K562 (cell line): ENCODE measurements at regions not wholly inside any gene's neighbourhood (a gene's known extent, or its start where the extent isn't known, plus 50 kb on each side); places are given as distances from the start of the nearest gene placed in this dataset.
A peak's percentile ranks its signal among the peaks of the same experiment; 100 is the strongest.

ENCODE experiments used
- ATAC-seq: fragments of 200-7000 bp; cut with Tn5 transposase; 3 replicates; pipeline ENCODE4 v1.9.1; 2020; ENCODE audit warnings: moderate library complexity
- BruUV-seq: library from RNA; stranded (reverse); fragments of 400-500 nt; replicated peaks from 2 replicates; lab custom pipeline; 2021; lab: Mats Ljungman, UMichigan
- CTCF ChIA-PET: fragments of 300-600 bp; formaldehyde crosslinking; extraction: SDS; loops from one replicate; lab custom pipeline; 2021; ENCODE audit warnings: low intra/inter-chr PET ratio; lab: Yijun Ruan, JAX
- POLR2A ChIA-PET: fragments of 300-600, 350-650 bp; sonication (Branson Sonifier 250); formaldehyde crosslinking; extraction: SDS; loops from one replicate; lab custom pipeline; 2021; ENCODE audit warnings: antibody characterized with exemption, inconsistent platforms; lab: Yijun Ruan, JAX
- DNase-seq, 4 experiments: peaks; one replicate each; pipeline versions ENCODE4 v3.0.0 to v3.0.0-alpha.2; 2011 to 2018; ENCODE audit warnings: low spot score in 3 of 4, mixed read lengths in 3 of 4; ENCODE audit errors: extremely low read depth in 1 of 4
- FAIRE-seq: peaks from 2 replicates; lab custom pipeline; 2011; peaks lifted over from hg19 to GRCh38; lab: Jason Lieb, UNC
- H2AFZ ChIP-seq: 2 replicates; pipeline ENCODE4 v1.6.0; 2011; ENCODE audit warnings: low read depth, low read length, control low read depth, inconsistent platforms
- H3K27ac ChIP-seq: fragments of 200-600 bp; 3 replicates; pipeline ENCODE4 v1.8.0; 2011; ENCODE audit warnings: low read depth, mild to moderate bottlenecking, control low read depth, inconsistent platforms, low read length, moderate library complexity, mixed read lengths; ENCODE audit errors: extremely low read depth
- H3K27me3 ChIP-seq, 2 experiments: fragments of 300-600 bp in 1 of 2; 2 replicates in 1 of 2; 3 replicates in 1 of 2; pipeline versions ENCODE4 v1.6.0 to v1.8.0; 2011; ENCODE audit warnings: inconsistent platforms in 2 of 2, low read length in 2 of 2, mild to moderate bottlenecking in 1 of 2, mixed read lengths in 1 of 2, moderate library complexity in 1 of 2; ENCODE audit not compliant: control insufficient read depth in 2 of 2, insufficient read depth in 2 of 2
- H3K36me3 ChIP-seq: fragments of 300-600 bp; 3 replicates; pipeline ENCODE4 v1.8.0; 2011; ENCODE audit warnings: mild to moderate bottlenecking, low read length, inconsistent platforms; ENCODE audit not compliant: control insufficient read depth, insufficient read depth
- H3K4me1 ChIP-seq, 2 experiments: fragments of 200-600 bp in 1 of 2; replicated peaks in 1 of 2; 2 replicates in 1 of 2; 3 replicates in 1 of 2; pipeline versions ENCODE4 v1.5.1 to v1.8.0; 2011; ENCODE audit warnings: inconsistent platforms in 2 of 2, low read length in 2 of 2, mild to moderate bottlenecking in 1 of 2, mixed read lengths in 1 of 2, moderate library complexity in 1 of 2; ENCODE audit not compliant: control insufficient read depth in 2 of 2, insufficient read depth in 2 of 2
- H3K4me2 ChIP-seq: 2 replicates; pipeline ENCODE4 v1.6.1; 2011; ENCODE audit warnings: low read length, control low read depth, inconsistent platforms, mixed read lengths; ENCODE audit not compliant: insufficient read depth
- H3K4me3 ChIP-seq: fragments of 200-600 bp; sonication (generic), shearing (Covaris generic); 2 replicates; pipeline ENCODE4 v1.5.1; 2016; ENCODE audit warnings: control low read depth, inconsistent platforms
- H3K79me2 ChIP-seq: fragments of 200-600 bp; 3 replicates; pipeline ENCODE4 v1.8.0; 2011; ENCODE audit warnings: low read length, inconsistent platforms; ENCODE audit not compliant: control insufficient read depth, insufficient read depth
- H3K9ac ChIP-seq, 2 experiments: 2 replicates each; pipeline versions ENCODE4 v1.6.0 to v1.6.1; 2011; ENCODE audit warnings: low read depth in 2 of 2, low read length in 2 of 2, control low read depth in 1 of 2, inconsistent platforms in 1 of 2, mild to moderate bottlenecking in 1 of 2, mixed read lengths in 1 of 2; ENCODE audit not compliant: insufficient read depth in 1 of 2
- H3K9me1 ChIP-seq: one replicate; pipeline ENCODE4 v1.6.0; 2011; ENCODE audit warnings: inconsistent platforms, mild to moderate bottlenecking, low read length, moderate library complexity; ENCODE audit not compliant: control insufficient read depth, insufficient read depth
- H3K9me3 ChIP-seq: replicated peaks from 2 replicates; pipeline ENCODE4 v1.5.1; 2011; ENCODE audit warnings: low read depth, low read length, inconsistent platforms; ENCODE audit not compliant: control insufficient read depth, insufficient read depth
- H4K20me1 ChIP-seq: replicated peaks from 2 replicates; pipeline ENCODE4 v1.6.1; 2011; ENCODE audit warnings: low read length, inconsistent platforms, mixed read lengths; ENCODE audit not compliant: control insufficient read depth, insufficient read depth
- ARID1B ChIP-seq: fragments of 450-650 bp; IDR thresholded peaks from 2 replicates; pipeline ENCODE4 v1.6.1; 2016; ENCODE audit warnings: antibody characterized with exemption, mild to moderate bottlenecking, inconsistent platforms
- CREM ChIP-seq: IDR thresholded peaks from 2 replicates; pipeline ENCODE4 v1.6.1; 2014; ENCODE audit warnings: antibody characterized with exemption, low read depth
- GABPA ChIP-seq: fragments of 200-800 bp; sonication (Bioruptor generic); conservative IDR thresholded peaks from 2 replicates; pipeline ENCODE4 v1.6.1; 2016; ENCODE audit warnings: low read depth, missing genetic modification characterization, missing compliant biosample characterization
- GABPB1 ChIP-seq: sonication (generic); formaldehyde crosslinking; IDR thresholded peaks from 2 replicates; pipeline ENCODE4 v1.8.0; 2022; ENCODE audit warnings: mild to moderate bottlenecking, missing genetic modification reagents
- GATA2 ChIP-seq: sonication (generic); formaldehyde crosslinking; IDR thresholded peaks from 2 replicates; pipeline ENCODE4 v1.4.0; 2020; ENCODE audit warnings: mild to moderate bottlenecking, missing genetic modification reagents
- HNRNPLL ChIP-seq: fragments of 200-400 bp; formaldehyde crosslinking; IDR thresholded peaks from 2 replicates; pipeline ENCODE4 v1.6.1; 2017; ENCODE audit warnings: low read length, low read depth, mild to moderate bottlenecking; ENCODE audit not compliant: poor library complexity, severe bottlenecking
- MAFG ChIP-seq: fragments of 450-650 bp; conservative IDR thresholded peaks from 2 replicates; pipeline ENCODE4 v1.6.1; 2016; ENCODE audit warnings: missing genetic modification characterization, missing compliant biosample characterization
- ZBTB17 ChIP-seq: fragments of 450-650 bp; formaldehyde crosslinking; IDR thresholded peaks from 2 replicates; pipeline ENCODE4 v1.4.0; 2020; ENCODE audit warnings: mild to moderate bottlenecking
- ZBTB8A ChIP-seq: fragments of 450-650 bp; IDR thresholded peaks from 2 replicates; pipeline ENCODE4 v1.6.1; 2018; ENCODE audit warnings: mild to moderate bottlenecking, moderate library complexity; ENCODE audit not compliant: partially characterized antibody
- ZKSCAN3 ChIP-seq: fragments of 250-450 bp; sonication (Bioruptor Pico); IDR thresholded peaks from 2 replicates; pipeline ENCODE4 v1.4.0; 2020
- ZNF146 ChIP-seq: IDR thresholded peaks from one replicate; pipeline ENCODE4 v1.6.1; 2018; ENCODE audit warnings: missing compliant biosample characterization; ENCODE audit not compliant: unreplicated experiment
- ZNF407 ChIP-seq: fragments of 450-650 bp; IDR thresholded peaks from 2 replicates; pipeline ENCODE4 v1.6.1; 2016; ENCODE audit warnings: low read depth
- WGBS: fragments of 100-300 bp; shearing (Covaris generic); methylation state at CpG from one replicate; pipeline ENCODE4 v1.1.6; 2016; ENCODE audit warnings: low coverage, mixed read lengths; ENCODE audit not compliant: insufficient coverage; ENCODE audit errors: missing lambda C conversion rate; 5-methylcytosine and 5-hydroxymethylcytosine counted together
- in situ Hi-C: fragments of 300-500 bp; cut with MboI; formaldehyde crosslinking; loops from 4 replicates; pipeline ENCODE4 v1.15.0; 2018; ENCODE audit warnings: inconsistent platforms, mixed read lengths
- intact Hi-C: fragments of 100-400 bp; cut with micrococcal nuclease; formaldehyde crosslinking; loops from 2 replicates; pipeline ENCODE4 v1.14.2; 2022

DNA sequence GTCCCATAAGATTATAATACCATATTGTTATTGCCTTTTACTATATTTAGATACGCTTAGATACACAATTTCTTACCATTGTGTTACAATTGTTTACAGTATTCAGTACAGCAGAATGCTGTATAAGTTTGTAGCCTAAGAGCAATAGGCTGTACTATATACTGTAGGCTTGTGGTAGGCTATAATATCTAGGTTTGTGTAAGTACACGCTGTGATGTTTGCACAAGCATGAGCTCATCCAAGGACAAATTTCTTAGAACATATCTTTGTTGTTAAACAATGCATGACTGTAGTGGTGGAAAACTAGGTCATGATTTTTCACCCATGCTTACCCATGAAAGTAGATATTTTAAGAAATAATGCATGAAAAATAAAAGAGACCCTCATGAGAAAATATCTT is 509.4 kb upstream of the CDH18 start (continued):
- TF ChIP-seq GABPA: no peak
- TF ChIP-seq ZNF146: no peak
- TF ChIP-seq CREM: no peak
- no peak for TF ChIP-seq ARID1B
- no peak for TF ChIP-seq HNRNPLL
- no peak for TF ChIP-seq ZBTB17 (CRISPR knock-in tag)
- TF ChIP-seq ZKSCAN3 (CRISPR knock-in tag): no peak

DNA sequence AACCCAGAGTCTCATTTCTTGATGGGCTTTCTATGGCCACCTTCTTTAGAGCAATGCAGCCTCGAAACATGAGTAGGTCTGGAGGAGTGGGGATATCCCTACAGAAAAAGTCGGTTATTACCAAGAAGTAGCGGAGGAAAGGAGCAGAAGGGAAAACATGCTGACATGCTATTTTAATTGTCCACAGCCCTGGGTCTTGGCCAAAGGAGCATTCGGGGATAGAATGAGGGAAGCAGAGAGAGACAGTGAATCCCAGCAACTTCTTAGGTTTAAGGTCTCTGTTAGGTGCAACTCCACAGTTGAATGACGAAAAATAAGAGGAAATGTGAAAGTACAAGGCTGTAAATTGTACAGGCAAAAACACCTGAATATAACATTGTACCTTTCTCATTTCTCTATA is 506.7 kb upstream of the CDH18 start:
- CTCF ChIA-PET: no interaction called here
- intact Hi-C loops: no loop called here
- Histone ChIP-seq H3K79me2 (no peaks in the 10 kb centered on the region), H2AFZ (no peak overlapping the region), H3K36me3 (no peaks in the 10 kb centered on the region), H4K20me1 (no peaks in the 10 kb centered on the region), H3K9me3 (peaks cover 1% of the 10 kb centered on the region; the same call in 1 of the 2 replicates), H3K9ac (no peak overlapping the region), H3K4me1 (no peaks in the 10 kb centered on the region), H3K9me1 (no peaks in the 10 kb centered on the region), H3K27me3 (no peaks in the 10 kb centered on the region), H3K4me2 (no peak overlapping the region), H3K27ac (no peak overlapping the region), H3K4me3 (no peak overlapping the region)
- ATAC-seq (no peak), FAIRE-seq (no peak), DNase-seq (no peak)
- in situ Hi-C loops: no loop called here
- 0% methylated on average over 5 of the region's 5 CpGs for WGBS
- no peak for TF ChIP-seq GATA2 (CRISPR knock-in tag)
- no peak for TF ChIP-seq GABPB1 (CRISPR knock-in tag)
- TF ChIP-seq MAFG (tag): 0 out of 2 replicates have a peak, but pooled peaks have one; percentile 7
- TF ChIP-seq ZNF407: no peak
- no peak for TF ChIP-seq ZBTB8A
- BruUV-seq: no TSS peak
- POLR2A ChIA-PET: no interaction called here
